ENCODE measurements at regions not wholly inside any gene's neighbourhood (a gene's known extent, or its start where the extent isn't known, plus 50 kb on each side); places are given as distances from the start of the nearest gene placed in this dataset.

DNA sequence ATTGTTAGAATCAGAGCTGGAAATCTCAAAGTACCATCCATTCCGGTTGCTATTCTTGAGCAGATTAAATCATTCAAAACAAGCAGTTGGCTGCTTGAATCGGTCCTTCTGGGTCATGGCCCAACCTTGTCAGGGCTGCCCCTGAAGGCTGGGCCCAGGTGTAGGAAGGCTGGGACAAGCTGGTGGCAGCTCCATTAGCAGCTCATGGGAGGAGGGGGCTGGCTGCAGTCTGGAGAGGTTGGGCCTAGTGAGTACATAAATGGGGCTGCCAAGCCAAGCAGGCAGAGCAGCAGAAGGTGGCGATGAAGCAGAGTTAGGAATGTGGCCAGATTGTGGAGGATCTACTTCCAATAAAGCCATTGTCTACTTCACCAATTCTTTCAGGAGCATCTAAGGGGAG is 81.4 kb downstream of the ADCYAP1 start:
- Histone ChIP-seq H3K27ac (no peak overlapping the region), H3K4me1 (no peaks in the 10 kb centered on the region), H3K36me3 (no peaks in the 10 kb centered on the region), H3K9me3 (no peaks in the 10 kb centered on the region), H3K27me3 (no peaks in the 10 kb centered on the region), H3K4me3 (no peak overlapping the region)
- no peak for TF ChIP-seq POLR2AphosphoS5 (IDR thresholded peaks at IDR 0.05; ENCODE audit: insufficient read depth in 1 of 2, low read depth in 1 of 2)
- intact Hi-C loops (cut with DNase I), result loop anchor here (10.0 kb wide), 1 partner anchor 59 kb away; no protein-coding TSS in a partner anchor
- no peak for DNase-seq (ENCODE audit: extremely low spot score in 2 of 2)

DNA sequence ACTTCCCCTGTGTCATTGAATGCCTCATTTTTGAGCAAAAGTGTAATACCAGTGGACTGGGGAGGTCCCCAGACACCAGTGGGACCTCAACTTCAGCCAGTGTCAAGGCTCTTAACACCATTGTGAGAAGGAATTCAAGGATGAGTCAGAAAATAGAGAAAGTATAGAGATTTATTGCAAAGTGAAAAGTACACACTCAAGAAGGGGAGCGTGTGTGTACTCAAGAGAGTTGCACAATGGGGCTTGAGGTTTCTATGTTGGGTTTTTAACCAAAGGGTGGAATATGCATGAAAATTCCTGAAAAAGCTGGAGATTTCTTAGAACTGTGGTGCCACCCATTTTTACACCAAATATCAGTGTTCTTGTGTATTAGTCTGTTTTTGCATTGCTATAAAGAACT is 81.9 kb downstream of the ADCYAP1 start:
- DNase-seq (ENCODE audit: extremely low spot score in 2 of 2), result no peak

DNA sequence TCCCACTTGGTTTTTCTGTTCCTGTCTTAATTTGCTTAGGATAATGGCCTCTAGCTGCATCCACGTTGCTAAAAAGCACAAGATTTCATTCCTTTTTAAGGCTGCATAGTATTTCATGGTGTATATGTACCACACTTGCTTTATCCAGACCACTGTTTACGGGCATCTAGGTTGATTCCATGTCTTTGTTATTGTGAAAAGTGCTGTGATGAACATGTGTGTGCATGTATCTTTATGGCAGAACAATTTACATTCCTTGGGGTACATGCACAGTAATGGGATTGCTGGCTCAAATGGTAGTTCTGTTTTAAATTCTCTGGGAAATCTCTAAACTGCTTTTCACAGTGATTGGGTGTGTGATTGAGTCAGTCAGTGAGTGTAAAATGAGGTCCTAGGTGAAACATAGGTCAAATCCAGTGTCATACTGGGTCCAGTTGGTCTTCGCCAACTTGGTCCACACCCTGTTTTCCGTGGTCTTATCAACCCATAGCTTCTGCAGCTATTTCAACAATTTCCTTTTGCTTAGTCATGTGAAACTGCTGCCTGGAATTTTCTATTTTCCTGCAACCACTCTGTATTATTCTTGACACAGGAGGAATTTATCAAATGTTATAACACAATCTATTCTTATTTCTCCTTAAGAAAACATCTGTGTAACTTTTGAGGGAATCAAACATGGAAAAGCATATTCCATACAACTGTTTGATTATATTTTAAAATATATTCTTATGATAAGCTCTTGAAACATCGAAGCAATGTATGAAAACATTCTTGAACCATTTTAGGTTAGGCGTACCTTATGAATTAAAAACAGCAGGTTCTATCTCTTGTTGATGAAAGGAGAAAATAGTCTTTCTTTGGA is 82.9 kb downstream of the ADCYAP1 start:
- H3K27me3 ChIP-seq, result no peaks in the 10 kb centered on the region
- no peaks in the 10 kb centered on the region for H3K9me3 ChIP-seq
- H3K36me3 ChIP-seq, result no peaks in the 10 kb centered on the region
- no peak overlapping the region for H3K27ac ChIP-seq
- no peak for TF ChIP-seq POLR2AphosphoS5 (IDR thresholded peaks at IDR 0.05; ENCODE audit: insufficient read depth in 1 of 2, low read depth in 1 of 2)
- TF ChIP-seq POLR2A (IDR thresholded peaks at IDR 0.05), result no peak
- no peak for TF ChIP-seq CTCF (IDR thresholded peaks at IDR 0.05)
- no peak for DNase-seq (ENCODE audit: extremely low spot score in 2 of 2)
- intact Hi-C loops (cut with DNase I), result loop anchor here (10.0 kb wide), 1 partner anchor 57 kb away; no protein-coding TSS in a partner anchor
- H3K4me1 ChIP-seq, result no peaks in the 10 kb centered on the region
- H3K4me3 ChIP-seq, result no peak overlapping the region

More for the DNA sequence above, 81.9 kb downstream of the ADCYAP1 start:
- Histone ChIP-seq H3K4me3 (no peak overlapping the region), H3K27ac (no peak overlapping the region), H3K27me3 (no peaks in the 10 kb centered on the region), H3K36me3 (no peaks in the 10 kb centered on the region), H3K4me1 (no peaks in the 10 kb centered on the region), H3K9me3 (no peaks in the 10 kb centered on the region)
- intact Hi-C loops (cut with DNase I), result loop anchor here (10.0 kb wide), 1 partner anchor 58 kb away; no protein-coding TSS in a partner anchor
- TF ChIP-seq POLR2AphosphoS5 (IDR thresholded peaks at IDR 0.05; ENCODE audit: insufficient read depth in 1 of 2, low read depth in 1 of 2) (no peak), CTCF (IDR thresholded peaks at IDR 0.05) (no peak), POLR2A (IDR thresholded peaks at IDR 0.05) (no peak)

GRCh38 chr18:989425-989824 is 84.8 kb downstream of the ADCYAP1 start:
- H3K4me1 ChIP-seq, result no peaks in the 10 kb centered on the region
- no peaks in the 10 kb centered on the region for H3K27me3 ChIP-seq
- H3K9me3 ChIP-seq, result no peaks in the 10 kb centered on the region
- H3K36me3 ChIP-seq, result no peaks in the 10 kb centered on the region
- no peak for DNase-seq (ENCODE audit: extremely low spot score in 2 of 2)
- TF ChIP-seq POLR2AphosphoS5 (IDR thresholded peaks at IDR 0.05; ENCODE audit: insufficient read depth in 1 of 2, low read depth in 1 of 2), result no peak
- TF ChIP-seq CTCF (IDR thresholded peaks at IDR 0.05), result no peak
- TF ChIP-seq POLR2A (IDR thresholded peaks at IDR 0.05), result no peak
- H3K27ac ChIP-seq, result no peak overlapping the region
- H3K4me3 ChIP-seq, result no peak overlapping the region
- intact Hi-C loops (cut with DNase I), result loop anchor here (10.0 kb wide), 1 partner anchor 55 kb away; no protein-coding TSS in a partner anchor

GRCh38 chr18:990197-990596 is 85.5 kb downstream of the ADCYAP1 start:
- no peaks in the 10 kb centered on the region for H3K4me1 ChIP-seq
- intact Hi-C loops (cut with DNase I), result no loop called here
- TF ChIP-seq CTCF (IDR thresholded peaks at IDR 0.05) (no peak), POLR2A (IDR thresholded peaks at IDR 0.05) (no peak)
- H3K4me3 ChIP-seq, result no peak overlapping the region
- no peaks in the 10 kb centered on the region for H3K27me3 ChIP-seq
- H3K27ac ChIP-seq, result no peak overlapping the region
- no peaks in the 10 kb centered on the region for H3K36me3 ChIP-seq
- no peaks in the 10 kb centered on the region for H3K9me3 ChIP-seq
- DNase-seq (ENCODE audit: extremely low spot score in 2 of 2), result no peak
